ENCODE measurements at regions not wholly inside any gene's neighbourhood (a gene's known extent, or its start where the extent isn't known, plus 50 kb on each side); places are given as distances from the start of the nearest gene placed in this dataset.

GRCh38 chr12:127712561-127712960, 554.4 kb upstream of the TMEM132C start:
- H2BK5ac ChIP-seq (ENCODE audit: insufficient read length, low read length) = no peak overlapping the region
- Mint-ChIP-seq H3K36me3 (ENCODE audit: insufficient read depth in 1 of 3, low read depth in 3 of 3) (peaks cover 0 to 2% (median 0%) of the 10 kb centered on the region in 3 experiments; a peak in 1 of 7 replicates), H3K27me3 (ENCODE audit: low read depth) (no peaks in the 10 kb centered on the region), H3K4me1 (peaks cover 15 to 21% of the 10 kb centered on the region in 2 experiments), H3K27ac (no peak overlapping the region), H3K9me3 (0 out of 5 replicates have a peak, but pooled peaks cover 0 to 2% of the 10 kb centered on the region in 2 experiments), H3K4me3 (no peak overlapping the region)
- H3K9ac ChIP-seq (ENCODE audit: extremely low read depth, insufficient read length, low read length) = no peak overlapping the region
- no peak overlapping the region for H3K4me2 ChIP-seq (ENCODE audit: insufficient read depth, insufficient read length, low read length)
- H3K27ac ChIP-seq (ENCODE audit: insufficient read length, low read depth, low read length) = no peak overlapping the region
- no peaks in the 10 kb centered on the region for H3K79me2 ChIP-seq (ENCODE audit: insufficient read depth, low read length)
- 0 out of 2 replicates have a peak, but pooled peaks cover 3% of the 10 kb centered on the region for H3K4me1 ChIP-seq (ENCODE audit: insufficient read depth, low read length)
- H4K5ac ChIP-seq (ENCODE audit: insufficient read length, low read depth, low read length) = no peak overlapping the region
- H3K9me3 ChIP-seq (ENCODE audit: control insufficient read depth, low read depth, low read length) = no peaks in the 10 kb centered on the region
- H3K14ac ChIP-seq (ENCODE audit: insufficient read depth, low read length) = no peak overlapping the region
- H3K27me3 ChIP-seq (ENCODE audit: insufficient read depth, low read length) = no peaks in the 10 kb centered on the region
- H2BK120ac ChIP-seq (ENCODE audit: low read depth, low read length, poor library complexity, severe bottlenecking) = no peak overlapping the region
- H2BK20ac ChIP-seq (ENCODE audit: low read depth, low read length, poor library complexity, severe bottlenecking) = no peak overlapping the region
- no peaks in the 10 kb centered on the region for H3K23me2 ChIP-seq (ENCODE audit: insufficient read length, low read depth, low read length, poor library complexity, severe bottlenecking)
- no peak overlapping the region for H3K23ac ChIP-seq (ENCODE audit: insufficient read length, low read depth, low read length)
- no peak overlapping the region for H4K91ac ChIP-seq (ENCODE audit: insufficient read length, low read depth, low read length)
- H3K4ac ChIP-seq (ENCODE audit: low read depth, low read length) = no peak overlapping the region
- H4K8ac ChIP-seq (replicated peaks; ENCODE audit: insufficient read length, low read depth, low read length) = no peak overlapping the region
- no CpG with 5 or more reads among the region's 2 CpGs for WGBS (ENCODE audit: extremely low coverage, insufficient read length, low lambda C conversion rate)
- no peak overlapping the region for H3K18ac ChIP-seq (ENCODE audit: insufficient read length, low read depth, low read length)
- no peak overlapping the region for H3T11ph ChIP-seq (ENCODE audit: low read length)
- no peak overlapping the region for H3K56ac ChIP-seq (ENCODE audit: insufficient read length, low read depth, low read length)
- no peak overlapping the region for H2BK12ac ChIP-seq (ENCODE audit: insufficient read length, low read depth, low read length)
- H2AFZ ChIP-seq (ENCODE audit: low read length) = no peak overlapping the region
- H2BK15ac ChIP-seq (ENCODE audit: low read depth, low read length) = no peak overlapping the region
- no peak overlapping the region for H2AK5ac ChIP-seq (ENCODE audit: insufficient read length, low read length)
- no peak for DNase-seq
- H4K20me1 ChIP-seq (ENCODE audit: control insufficient read depth, insufficient read depth, insufficient read length) = no peaks in the 10 kb centered on the region
- no peaks in the 10 kb centered on the region for H3K79me1 ChIP-seq (ENCODE audit: insufficient read depth, low read depth, low read length, poor library complexity, severe bottlenecking)
- TF ChIP-seq, protein P1, sequence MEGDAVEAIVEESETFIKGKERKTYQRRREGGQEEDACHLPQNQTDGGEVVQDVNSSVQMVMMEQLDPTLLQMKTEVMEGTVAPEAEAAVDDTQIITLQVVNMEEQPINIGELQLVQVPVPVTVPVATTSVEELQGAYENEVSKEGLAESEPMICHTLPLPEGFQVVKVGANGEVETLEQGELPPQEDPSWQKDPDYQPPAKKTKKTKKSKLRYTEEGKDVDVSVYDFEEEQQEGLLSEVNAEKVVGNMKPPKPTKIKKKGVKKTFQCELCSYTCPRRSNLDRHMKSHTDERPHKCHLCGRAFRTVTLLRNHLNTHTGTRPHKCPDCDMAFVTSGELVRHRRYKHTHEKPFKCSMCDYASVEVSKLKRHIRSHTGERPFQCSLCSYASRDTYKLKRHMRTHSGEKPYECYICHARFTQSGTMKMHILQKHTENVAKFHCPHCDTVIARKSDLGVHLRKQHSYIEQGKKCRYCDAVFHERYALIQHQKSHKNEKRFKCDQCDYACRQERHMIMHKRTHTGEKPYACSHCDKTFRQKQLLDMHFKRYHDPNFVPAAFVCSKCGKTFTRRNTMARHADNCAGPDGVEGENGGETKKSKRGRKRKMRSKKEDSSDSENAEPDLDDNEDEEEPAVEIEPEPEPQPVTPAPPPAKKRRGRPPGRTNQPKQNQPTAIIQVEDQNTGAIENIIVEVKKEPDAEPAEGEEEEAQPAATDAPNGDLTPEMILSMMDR (conservative IDR thresholded peaks at IDR 0.05) = no peak

All from H9 (cell line).